A204.1 (cell line): ENCODE measurements at regions not wholly inside any gene's neighbourhood (a gene's known extent, or its start where the extent isn't known, plus 50 kb on each side); places are given as distances from the start of the nearest gene placed in this dataset.
"Not testable (repeated sequence)": the region's sequence is repeated elsewhere in the genome, so short reads cannot be mapped to it uniquely, and the experiment has no call there.

Experiments used
- FAIRE-seq: peaks from 2 replicates; lab custom pipeline; 2012; peaks lifted over from hg19 to GRCh38; lab: Jason Lieb, UNC

DNA sequence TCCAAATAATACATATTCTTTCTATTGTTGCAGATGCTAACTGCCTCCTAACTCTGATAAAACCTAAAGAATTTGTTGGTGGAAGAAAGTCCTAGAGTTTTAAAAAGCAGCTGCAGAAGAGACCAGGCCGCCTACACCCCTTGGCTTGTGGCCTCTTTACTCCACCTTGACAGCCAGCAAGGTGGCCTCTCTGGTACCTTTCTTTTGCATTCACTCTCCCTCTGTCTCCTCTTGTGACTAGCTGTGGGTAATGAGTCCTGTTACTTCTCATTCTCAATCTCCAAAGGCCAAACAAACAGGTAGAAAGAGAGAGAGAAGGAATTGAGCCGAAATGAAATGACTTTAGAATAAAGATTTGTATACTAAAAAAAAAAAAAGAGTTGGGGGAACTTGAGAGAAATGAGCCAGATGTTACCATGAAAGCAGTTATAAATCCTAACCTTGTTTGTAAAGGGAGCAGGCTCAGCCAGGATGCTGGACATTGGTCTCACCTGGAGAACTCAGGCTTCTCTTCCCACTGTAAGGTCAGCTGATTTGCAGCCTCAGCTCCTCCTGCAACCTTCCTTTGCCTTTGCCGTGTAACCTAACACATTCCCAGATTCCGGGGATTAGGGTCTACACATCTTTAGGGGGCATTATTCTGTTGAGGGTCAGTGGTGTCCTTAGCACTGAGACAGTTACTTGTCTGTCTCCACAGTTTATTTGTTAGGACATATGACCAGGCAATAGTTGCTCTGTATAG is 164.1 kb upstream of the IRF2BP2 start:
- FAIRE-seq: no peak

GRCh38 chr1:234772345-234773147 is 162.6 kb upstream of the IRF2BP2 start:
- no peak for FAIRE-seq

GRCh38 chr1:234771642-234772344 is 161.8 kb upstream of the IRF2BP2 start:
- FAIRE-seq: no peak

- FAIRE-seq: no peak
These were observed 161.1 kb upstream of the IRF2BP2 start for GRCh38 chr1:234770924-234771540.

- FAIRE-seq: no peak
These were observed 160.2 kb upstream of the IRF2BP2 start for GRCh38 chr1:234769986-234770795.

DNA sequence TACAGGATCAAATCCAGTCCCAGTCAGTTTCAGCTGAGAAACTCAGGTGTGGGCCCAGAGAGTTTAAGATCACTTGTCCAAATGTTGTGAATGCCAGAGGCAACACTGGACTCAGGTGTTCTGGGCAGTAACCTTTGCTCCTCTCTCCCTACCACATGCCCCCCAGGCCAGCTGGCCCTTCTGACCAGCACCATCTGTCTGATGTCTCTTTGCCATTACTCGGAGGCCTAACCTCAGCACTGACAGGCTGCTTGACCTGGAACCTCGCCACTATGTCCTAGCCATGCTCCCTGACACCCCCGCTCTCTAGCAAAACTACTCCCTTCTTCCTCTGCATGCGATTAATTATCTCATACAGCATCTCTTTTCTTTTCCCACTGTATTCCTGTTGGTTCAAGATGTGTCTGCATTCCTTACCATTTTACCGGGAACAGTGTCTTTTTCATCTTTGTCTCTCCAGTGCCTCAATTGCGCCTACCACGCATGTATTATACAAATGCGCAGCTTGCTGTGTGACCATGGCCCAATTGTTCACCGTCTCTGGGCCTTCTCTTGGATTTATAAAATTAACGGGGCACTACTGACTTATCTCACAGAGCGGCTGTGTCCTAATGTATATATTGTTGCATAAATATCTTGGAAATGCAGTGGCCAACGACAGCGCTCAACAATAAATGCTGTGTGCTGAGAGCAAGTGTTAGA is 159.5 kb upstream of the IRF2BP2 start:
- FAIRE-seq: no peak

- no peak for FAIRE-seq
These were observed 158.7 kb upstream of the IRF2BP2 start for GRCh38 chr1:234768569-234769283.

DNA sequence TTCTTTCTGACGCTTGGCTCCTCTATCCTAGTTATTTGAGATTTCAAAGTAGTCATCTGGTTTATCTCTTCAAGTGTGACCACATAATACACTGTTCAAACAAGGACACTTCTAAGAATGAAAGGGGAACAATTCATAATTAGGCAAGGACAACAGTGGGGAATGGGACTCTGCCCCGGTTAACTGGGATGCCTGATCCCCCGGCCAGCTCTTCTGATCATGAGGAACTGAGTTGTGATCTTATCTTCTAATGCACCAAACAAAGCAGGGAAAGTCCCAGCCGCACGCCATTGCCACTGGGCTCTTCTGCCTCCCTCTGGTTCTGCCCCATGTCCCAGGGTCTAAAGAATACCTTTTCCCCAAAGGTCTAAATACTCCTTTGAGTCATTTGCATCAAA is 158.2 kb upstream of the IRF2BP2 start:
- no peak for FAIRE-seq

GRCh38 chr1:234765672-234766071 is 155.7 kb upstream of the IRF2BP2 start:
- no peak for FAIRE-seq

- no peak for FAIRE-seq
These were observed 155.2 kb upstream of the IRF2BP2 start for GRCh38 chr1:234765181-234765580.

DNA sequence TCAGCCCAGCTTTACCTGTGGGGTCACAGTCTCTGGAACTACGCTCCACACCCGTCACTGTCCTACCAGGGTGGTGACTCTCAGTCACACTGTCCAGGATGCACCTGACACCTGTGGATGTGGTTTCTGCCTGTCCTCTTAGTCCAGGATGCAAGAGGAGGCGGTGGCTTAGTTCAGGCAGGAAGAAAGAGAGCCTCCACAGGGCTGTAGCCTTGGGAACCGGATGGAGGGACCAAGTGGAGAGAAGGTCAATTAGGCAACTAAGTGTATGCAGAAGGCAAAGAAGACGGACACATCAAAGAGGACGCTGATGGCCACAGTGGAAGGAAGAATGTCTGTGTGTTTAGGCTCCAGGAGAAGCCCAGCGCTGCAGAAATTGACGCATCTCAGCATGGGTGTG is 153.9 kb upstream of the IRF2BP2 start:
- no peak for FAIRE-seq

DNA sequence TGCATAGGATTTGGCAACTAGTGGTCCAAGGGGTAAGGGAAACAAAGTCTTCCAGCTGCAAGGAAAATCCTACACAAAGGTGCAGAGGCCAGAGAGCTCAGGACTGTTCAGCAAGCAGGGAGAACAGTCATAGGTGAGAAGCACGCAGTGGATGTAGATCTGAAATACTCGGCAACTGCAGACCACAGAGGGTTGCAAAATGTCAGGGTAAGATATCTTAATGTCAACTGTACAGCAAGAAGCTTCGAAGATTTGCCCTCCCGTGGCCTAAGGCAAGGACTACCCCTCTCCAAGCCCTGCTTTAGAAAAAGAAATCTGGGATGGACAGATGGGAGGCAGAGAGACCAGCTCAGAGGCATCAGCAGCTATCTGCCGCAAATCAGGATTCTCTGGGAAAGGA is 153.4 kb upstream of the IRF2BP2 start:
- FAIRE-seq: no peak

- FAIRE-seq: not testable (repeated sequence)
These were observed 152.1 kb upstream of the IRF2BP2 start for GRCh38 chr1:234762127-234762526.

DNA sequence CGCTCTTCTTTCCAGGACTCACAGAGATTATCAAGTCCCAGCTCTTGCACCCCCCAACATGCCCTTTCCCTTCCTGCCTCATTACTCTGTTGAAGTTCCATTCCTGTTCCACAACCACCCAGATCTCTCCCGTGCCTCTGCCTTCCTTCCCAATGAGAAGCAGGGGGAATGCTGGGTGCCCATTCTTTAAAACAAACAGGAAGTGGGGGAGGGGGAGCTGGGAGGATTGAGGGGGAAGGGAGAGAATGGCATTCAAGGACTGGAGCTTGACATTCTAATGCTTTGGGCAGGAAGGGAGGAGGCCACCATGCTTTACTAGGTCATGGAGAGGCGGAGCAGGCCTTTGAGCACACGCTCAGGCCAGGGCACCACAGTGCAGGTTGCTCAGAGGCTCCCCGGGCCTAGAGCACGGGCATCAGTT is 150.3 kb upstream of the IRF2BP2 start:
- no peak for FAIRE-seq

- FAIRE-seq: no peak
These were observed 149.9 kb upstream of the IRF2BP2 start for GRCh38 chr1:234759888-234760287.

GRCh38 chr1:234758851-234759250 is 148.9 kb upstream of the IRF2BP2 start:
- FAIRE-seq: no peak

GRCh38 chr1:234756857-234757256 is 146.9 kb upstream of the IRF2BP2 start:
- no peak for FAIRE-seq

DNA sequence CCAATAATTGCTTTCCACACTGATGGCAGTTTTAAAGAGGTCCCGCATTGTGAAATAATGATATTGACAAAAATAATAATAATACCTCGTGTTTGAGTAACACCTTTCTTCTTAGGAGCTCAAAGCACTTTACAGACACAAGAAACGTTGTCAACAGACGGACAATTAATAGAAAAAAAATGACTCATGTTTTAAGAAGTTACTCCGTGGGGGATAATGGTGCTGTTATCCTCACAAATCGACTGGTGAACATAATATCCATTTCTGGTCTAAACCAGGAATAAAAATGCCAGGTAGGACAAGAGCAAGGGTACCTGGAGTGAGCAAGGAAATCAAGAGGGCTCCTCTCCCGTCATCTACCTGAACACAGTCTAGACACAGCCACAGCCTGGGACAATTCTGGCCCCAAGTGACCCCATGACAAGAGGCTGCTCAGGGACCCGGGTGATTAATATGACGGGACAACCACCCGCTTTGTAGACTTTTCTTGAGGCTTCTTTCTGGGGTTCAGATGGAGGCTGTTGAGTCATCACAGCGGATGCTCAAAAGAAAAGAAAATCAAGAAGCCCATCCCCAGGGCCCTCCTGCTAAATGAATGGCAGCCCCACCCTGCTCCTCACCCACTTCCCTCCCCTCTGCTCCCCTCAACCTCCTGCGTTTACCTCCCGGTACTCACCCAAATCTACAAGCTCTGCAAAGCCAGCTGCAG is 146.2 kb upstream of the IRF2BP2 start:
- FAIRE-seq: no peak

- FAIRE-seq: no peak
These were observed 145.5 kb upstream of the IRF2BP2 start for GRCh38 chr1:234755449-234755863.

DNA sequence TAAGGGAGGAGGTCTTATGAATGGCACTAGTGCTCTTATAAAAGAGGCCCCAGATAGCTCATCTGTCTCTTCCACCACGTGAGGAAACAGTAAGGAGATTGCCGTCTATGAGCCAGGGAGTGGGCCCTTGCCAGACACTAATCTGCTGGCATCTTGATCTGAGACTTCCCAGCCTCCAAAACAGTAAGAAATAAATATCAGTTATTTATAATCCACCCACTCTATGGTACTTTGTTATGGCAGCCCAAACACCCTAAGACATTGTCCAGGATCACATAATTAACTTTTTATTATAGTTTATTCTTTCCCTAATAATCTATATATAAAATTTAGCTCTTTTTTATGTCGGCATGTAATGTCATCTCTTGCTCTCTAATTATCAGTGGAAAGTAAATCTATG is 144.0 kb upstream of the IRF2BP2 start:
- no peak for FAIRE-seq
